ENCODE measurements at regions not wholly inside any gene's neighbourhood (a gene's known extent, or its start where the extent isn't known, plus 50 kb on each side); places are given as distances from the start of the nearest gene placed in this dataset.

- intact Hi-C loops (cut with DNase I) = no loop called here
- Histone ChIP-seq H3K27ac (no peak overlapping the region), H3K9ac (ENCODE audit: low read depth in 2 of 2, low read length in 2 of 2) (no peak overlapping the region), H3K27me3 (no peaks in the 10 kb centered on the region), H3K36me3 (no peaks in the 10 kb centered on the region), H3K4me1 (no peaks in the 10 kb centered on the region), H3K9me3 (no peaks in the 10 kb centered on the region), H3K4me3 (no peak overlapping the region)
- no peak for DNase-seq
- TF ChIP-seq, protein P1, sequence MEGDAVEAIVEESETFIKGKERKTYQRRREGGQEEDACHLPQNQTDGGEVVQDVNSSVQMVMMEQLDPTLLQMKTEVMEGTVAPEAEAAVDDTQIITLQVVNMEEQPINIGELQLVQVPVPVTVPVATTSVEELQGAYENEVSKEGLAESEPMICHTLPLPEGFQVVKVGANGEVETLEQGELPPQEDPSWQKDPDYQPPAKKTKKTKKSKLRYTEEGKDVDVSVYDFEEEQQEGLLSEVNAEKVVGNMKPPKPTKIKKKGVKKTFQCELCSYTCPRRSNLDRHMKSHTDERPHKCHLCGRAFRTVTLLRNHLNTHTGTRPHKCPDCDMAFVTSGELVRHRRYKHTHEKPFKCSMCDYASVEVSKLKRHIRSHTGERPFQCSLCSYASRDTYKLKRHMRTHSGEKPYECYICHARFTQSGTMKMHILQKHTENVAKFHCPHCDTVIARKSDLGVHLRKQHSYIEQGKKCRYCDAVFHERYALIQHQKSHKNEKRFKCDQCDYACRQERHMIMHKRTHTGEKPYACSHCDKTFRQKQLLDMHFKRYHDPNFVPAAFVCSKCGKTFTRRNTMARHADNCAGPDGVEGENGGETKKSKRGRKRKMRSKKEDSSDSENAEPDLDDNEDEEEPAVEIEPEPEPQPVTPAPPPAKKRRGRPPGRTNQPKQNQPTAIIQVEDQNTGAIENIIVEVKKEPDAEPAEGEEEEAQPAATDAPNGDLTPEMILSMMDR (IDR thresholded peaks at IDR 0.05) = no peak
Measured at GRCh38 chr5:3796736-3797135, 201.1 kb downstream of the IRX1 start.

DNA sequence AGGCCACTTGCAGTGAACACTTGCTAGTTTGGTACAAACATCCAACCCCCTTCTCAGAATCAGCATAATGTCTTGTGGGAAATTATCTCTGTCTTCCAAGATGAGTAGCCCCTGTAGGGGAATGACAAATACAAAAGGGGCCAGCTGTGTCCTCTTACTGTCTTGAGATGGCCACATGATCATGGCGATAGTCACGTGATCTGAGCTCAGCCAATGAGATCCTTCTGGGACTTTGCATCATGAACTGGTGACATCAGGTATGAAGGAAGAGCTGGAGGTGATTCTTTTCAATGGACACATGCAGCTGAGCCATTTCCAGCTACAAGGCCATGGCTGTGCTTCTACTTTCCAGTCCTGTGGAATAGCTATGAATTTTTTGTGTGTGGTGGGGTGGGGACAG lies 206.3 kb downstream of the IRX1 start:
- no peaks in the 10 kb centered on the region for H3K9me3 ChIP-seq
- H3K27me3 ChIP-seq = no peaks in the 10 kb centered on the region
- no peak for DNase-seq
- H3K9ac ChIP-seq (ENCODE audit: low read depth in 2 of 2, low read length in 2 of 2) = no peak overlapping the region
- no peak overlapping the region for H3K27ac ChIP-seq
- TF ChIP-seq, protein P1 (IDR thresholded peaks at IDR 0.05) = no peak
- H3K4me1 ChIP-seq = no peaks in the 10 kb centered on the region
- H3K4me3 ChIP-seq = no peak overlapping the region
- intact Hi-C loops (cut with DNase I) = no loop called here
- H3K36me3 ChIP-seq = no peaks in the 10 kb centered on the region

- no peaks in the 10 kb centered on the region for H3K36me3 ChIP-seq
- H3K4me3 ChIP-seq = no peak overlapping the region
- H3K27me3 ChIP-seq = no peaks in the 10 kb centered on the region
- no peaks in the 10 kb centered on the region for H3K9me3 ChIP-seq
- no peaks in the 10 kb centered on the region for H3K4me1 ChIP-seq
- TF ChIP-seq, protein P1 (IDR thresholded peaks at IDR 0.05) = no peak
- H3K9ac ChIP-seq (ENCODE audit: low read depth in 2 of 2, low read length in 2 of 2) = no peak overlapping the region
- DNase-seq = no peak
- H3K27ac ChIP-seq = no peak overlapping the region
- intact Hi-C loops (cut with DNase I) = no loop called here
Measured at GRCh38 chr5:3809455-3809854, 213.8 kb downstream of the IRX1 start.

GRCh38 chr5:3811116-3811515 lies 215.5 kb downstream of the IRX1 start:
- TF ChIP-seq, protein P1 (IDR thresholded peaks at IDR 0.05) = no peak
- intact Hi-C loops (cut with DNase I) = no loop called here
- DNase-seq = no peak
- Histone ChIP-seq H3K4me3 (no peak overlapping the region), H3K9ac (ENCODE audit: low read depth in 2 of 2, low read length in 2 of 2) (no peak overlapping the region), H3K36me3 (no peaks in the 10 kb centered on the region), H3K4me1 (no peaks in the 10 kb centered on the region), H3K27ac (no peak overlapping the region), H3K9me3 (no peaks in the 10 kb centered on the region), H3K27me3 (no peaks in the 10 kb centered on the region)

GRCh38 chr5:3818624-3819023 lies 223.0 kb downstream of the IRX1 start:
- no peak overlapping the region for H3K9ac ChIP-seq (ENCODE audit: low read depth in 2 of 2, low read length in 2 of 2)
- intact Hi-C loops (cut with DNase I) = no loop called here
- TF ChIP-seq, protein P1 (IDR thresholded peaks at IDR 0.05) = no peak

More at GRCh38 chr5:3818624-3819023, 223.0 kb downstream of the IRX1 start:
- DNase-seq = no peak
- Histone ChIP-seq H3K9me3 (no peaks in the 10 kb centered on the region), H3K4me1 (no peaks in the 10 kb centered on the region), H3K27ac (no peak overlapping the region), H3K36me3 (no peaks in the 10 kb centered on the region), H3K4me3 (no peak overlapping the region), H3K27me3 (no peaks in the 10 kb centered on the region)

All from colonic mucosa (tissue), 4 donors.